ENCODE measurements at regions not wholly inside any gene's neighbourhood (a gene's known extent, or its start where the extent isn't known, plus 50 kb on each side); places are given as distances from the start of the nearest gene placed in this dataset.

GRCh38 chr10:130458509-130458908 lies 322.3 kb downstream of the GLRX3 start:
- H3K4me3 Mint-ChIP-seq: no peak overlapping the region
- peaks cover 2% of the 10 kb centered on the region for H3K27me3 Mint-ChIP-seq

GRCh38 chr10:130459011-130459410 lies 322.8 kb downstream of the GLRX3 start:
- no peaks in the 10 kb centered on the region for H3K9me3 Mint-ChIP-seq
- no peak overlapping the region for H3K4me3 Mint-ChIP-seq
- H3K27ac Mint-ChIP-seq: no peak overlapping the region
- peaks cover 2% of the 10 kb centered on the region for H3K27me3 Mint-ChIP-seq
- H3K36me3 Mint-ChIP-seq: no peaks in the 10 kb centered on the region
- H3K4me1 Mint-ChIP-seq: no peaks in the 10 kb centered on the region

More at GRCh38 chr10:130458509-130458908, 322.3 kb downstream of the GLRX3 start:
- Mint-ChIP-seq H3K4me1 (no peaks in the 10 kb centered on the region), H3K9me3 (no peaks in the 10 kb centered on the region), H3K27ac (no peak overlapping the region), H3K36me3 (no peaks in the 10 kb centered on the region)

- H3K27me3 Mint-ChIP-seq: peaks cover 2% of the 10 kb centered on the region
- no peaks in the 10 kb centered on the region for H3K9me3 Mint-ChIP-seq
- H3K4me3 Mint-ChIP-seq: no peak overlapping the region
- no peaks in the 10 kb centered on the region for H3K4me1 Mint-ChIP-seq
- H3K36me3 Mint-ChIP-seq: no peaks in the 10 kb centered on the region
- H3K27ac Mint-ChIP-seq: no peak overlapping the region
These were observed 323.8 kb downstream of the GLRX3 start for GRCh38 chr10:130459851-130460490.

DNA sequence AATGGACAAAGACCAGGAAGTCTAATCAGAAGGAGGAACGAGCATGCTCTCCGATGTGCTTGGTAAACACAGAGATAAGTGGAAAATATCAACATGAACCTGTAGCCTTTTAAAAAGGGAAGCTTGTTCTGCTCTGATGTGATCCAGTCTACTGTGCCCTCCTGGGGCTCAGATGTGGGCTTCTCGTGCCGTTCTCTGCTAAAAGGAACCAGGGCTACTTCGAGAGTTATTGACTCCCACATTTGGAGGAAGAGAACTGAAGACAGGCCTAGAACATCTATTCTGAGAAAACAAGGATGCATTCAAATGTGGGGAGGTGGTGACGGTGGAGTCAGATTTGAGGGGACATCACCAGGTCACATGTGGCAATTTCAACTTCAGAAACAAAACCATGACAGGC lies 325.4 kb downstream of the GLRX3 start:
- Mint-ChIP-seq H3K27me3 (no peaks in the 10 kb centered on the region), H3K4me3 (no peak overlapping the region), H3K27ac (no peak overlapping the region), H3K36me3 (no peaks in the 10 kb centered on the region), H3K9me3 (no peaks in the 10 kb centered on the region), H3K4me1 (no peaks in the 10 kb centered on the region)

DNA sequence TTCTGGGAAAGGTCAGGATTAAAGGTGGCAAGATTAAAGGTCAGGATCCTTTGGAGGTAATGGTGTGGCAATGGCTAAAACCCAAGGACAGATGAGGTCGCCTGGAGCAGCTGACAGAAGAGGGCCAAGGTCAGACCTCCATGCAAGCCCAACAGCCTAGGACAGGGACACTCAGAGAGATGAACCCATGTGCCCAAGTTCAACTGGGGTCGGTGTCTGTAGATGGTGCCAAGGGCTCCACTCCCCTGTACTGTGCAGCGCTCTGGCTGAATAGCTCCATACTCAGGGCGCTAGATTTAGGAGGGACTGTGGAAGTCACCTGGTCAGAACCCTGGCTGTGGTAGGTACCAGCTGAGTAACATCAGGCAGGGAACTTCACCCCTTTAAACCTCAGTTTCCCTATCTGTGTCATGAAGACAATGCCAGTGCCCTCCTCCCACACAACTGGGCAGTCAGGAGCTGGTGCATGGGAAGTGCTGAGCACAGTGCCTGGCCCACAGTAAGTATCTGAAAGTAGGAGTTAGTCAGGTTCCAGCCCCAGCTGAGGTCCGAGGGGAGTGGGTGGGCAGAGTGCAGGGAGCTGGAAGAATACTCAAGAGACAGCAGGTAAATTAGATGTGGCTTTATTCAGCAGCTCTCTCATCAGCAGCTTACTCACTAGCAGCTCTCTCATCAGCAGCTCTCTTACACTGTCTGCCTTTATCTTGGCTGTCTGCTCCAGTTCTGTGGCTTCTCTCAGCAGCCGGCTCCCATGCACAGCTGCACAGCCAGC lies 327.1 kb downstream of the GLRX3 start:
- Mint-ChIP-seq H3K36me3 (no peaks in the 10 kb centered on the region), H3K27me3 (no peaks in the 10 kb centered on the region), H3K9me3 (peaks cover 7% of the 10 kb centered on the region), H3K27ac (no peak overlapping the region), H3K4me1 (no peaks in the 10 kb centered on the region), H3K4me3 (no peak overlapping the region)

- no peaks in the 10 kb centered on the region for H3K27me3 Mint-ChIP-seq
- H3K4me3 Mint-ChIP-seq: no peak overlapping the region
- no peaks in the 10 kb centered on the region for H3K4me1 Mint-ChIP-seq
- no peak overlapping the region for H3K27ac Mint-ChIP-seq
- peaks cover 12% of the 10 kb centered on the region for H3K9me3 Mint-ChIP-seq
- H3K36me3 Mint-ChIP-seq: no peaks in the 10 kb centered on the region
These were observed 327.7 kb downstream of the GLRX3 start for GRCh38 chr10:130463876-130464364.

DNA sequence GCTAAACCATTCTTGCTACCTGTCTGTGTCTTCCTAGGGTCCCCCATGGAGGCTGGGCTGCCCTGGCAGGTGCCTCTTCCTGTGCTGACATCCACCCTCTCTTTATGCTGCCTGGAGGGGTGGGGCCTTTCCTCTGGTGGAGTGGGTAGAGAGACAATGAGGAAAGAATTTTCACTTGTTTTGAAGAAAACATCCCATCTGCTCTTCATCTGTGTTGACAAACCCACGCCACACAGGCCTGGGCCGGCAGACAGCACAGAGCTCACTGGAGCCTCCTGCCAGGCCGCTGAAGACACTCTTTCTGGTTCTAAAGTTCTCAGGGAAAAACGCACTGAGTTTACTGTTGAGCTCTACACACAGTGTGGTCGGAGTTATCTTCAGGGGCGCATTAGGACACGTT lies 328.2 kb downstream of the GLRX3 start:
- Mint-ChIP-seq H3K36me3 (no peaks in the 10 kb centered on the region), H3K9me3 (peaks cover 12% of the 10 kb centered on the region), H3K27ac (no peak overlapping the region), H3K4me3 (no peak overlapping the region), H3K27me3 (no peaks in the 10 kb centered on the region), H3K4me1 (no peaks in the 10 kb centered on the region)

GRCh38 chr10:130466271-130466997 lies 330.2 kb downstream of the GLRX3 start:
- H3K4me3 Mint-ChIP-seq: no peak overlapping the region
- H3K9me3 Mint-ChIP-seq: peaks cover 12% of the 10 kb centered on the region
- H3K27ac Mint-ChIP-seq: no peak overlapping the region

GRCh38 chr10:130470286-130470685 lies 334.1 kb downstream of the GLRX3 start:
- no peaks in the 10 kb centered on the region for H3K27me3 Mint-ChIP-seq
- H3K4me1 Mint-ChIP-seq: no peaks in the 10 kb centered on the region
- no peaks in the 10 kb centered on the region for H3K36me3 Mint-ChIP-seq
- H3K9me3 Mint-ChIP-seq: peaks cover 12% of the 10 kb centered on the region
- H3K27ac Mint-ChIP-seq: no peak overlapping the region
- H3K4me3 Mint-ChIP-seq: no peak overlapping the region

More at GRCh38 chr10:130466271-130466997, 330.2 kb downstream of the GLRX3 start:
- Mint-ChIP-seq H3K4me1 (no peaks in the 10 kb centered on the region), H3K27me3 (no peaks in the 10 kb centered on the region), H3K36me3 (no peaks in the 10 kb centered on the region)

GRCh38 chr10:130470973-130471372 lies 334.8 kb downstream of the GLRX3 start:
- H3K36me3 Mint-ChIP-seq: no peaks in the 10 kb centered on the region
- H3K4me1 Mint-ChIP-seq: no peaks in the 10 kb centered on the region
- peaks cover 12% of the 10 kb centered on the region for H3K9me3 Mint-ChIP-seq
- H3K27me3 Mint-ChIP-seq: no peaks in the 10 kb centered on the region
- H3K27ac Mint-ChIP-seq: no peak overlapping the region
- no peak overlapping the region for H3K4me3 Mint-ChIP-seq

GRCh38 chr10:130471486-130471885 lies 335.3 kb downstream of the GLRX3 start:
- Mint-ChIP-seq H3K27ac (no peak overlapping the region), H3K36me3 (no peaks in the 10 kb centered on the region), H3K4me1 (no peaks in the 10 kb centered on the region), H3K4me3 (no peak overlapping the region), H3K27me3 (no peaks in the 10 kb centered on the region), H3K9me3 (peaks cover 12% of the 10 kb centered on the region)

DNA sequence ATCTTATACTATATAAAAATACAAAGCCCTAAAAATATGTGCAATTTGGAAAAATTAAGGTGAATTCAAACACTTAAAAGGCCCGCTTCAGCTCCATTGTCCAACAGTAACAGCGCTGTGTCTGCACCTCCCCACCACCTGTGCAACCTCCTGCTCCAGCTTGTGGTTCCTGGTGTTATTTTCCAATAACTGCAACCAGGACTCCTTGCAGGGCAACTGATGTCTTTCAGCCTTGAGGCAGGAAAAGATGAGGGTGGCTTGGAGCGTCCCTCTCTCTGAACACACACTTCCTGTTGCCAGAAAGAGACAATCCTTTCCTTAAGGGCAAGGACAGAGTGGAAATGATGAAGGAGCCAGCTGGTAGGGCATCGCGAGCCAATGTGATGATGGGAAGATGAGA lies 336.0 kb downstream of the GLRX3 start:
- no peaks in the 10 kb centered on the region for H3K4me1 Mint-ChIP-seq
- H3K27me3 Mint-ChIP-seq: no peaks in the 10 kb centered on the region
- H3K4me3 Mint-ChIP-seq: no peak overlapping the region
- H3K27ac Mint-ChIP-seq: no peak overlapping the region
- H3K9me3 Mint-ChIP-seq: peaks cover 12% of the 10 kb centered on the region
- no peaks in the 10 kb centered on the region for H3K36me3 Mint-ChIP-seq

DNA sequence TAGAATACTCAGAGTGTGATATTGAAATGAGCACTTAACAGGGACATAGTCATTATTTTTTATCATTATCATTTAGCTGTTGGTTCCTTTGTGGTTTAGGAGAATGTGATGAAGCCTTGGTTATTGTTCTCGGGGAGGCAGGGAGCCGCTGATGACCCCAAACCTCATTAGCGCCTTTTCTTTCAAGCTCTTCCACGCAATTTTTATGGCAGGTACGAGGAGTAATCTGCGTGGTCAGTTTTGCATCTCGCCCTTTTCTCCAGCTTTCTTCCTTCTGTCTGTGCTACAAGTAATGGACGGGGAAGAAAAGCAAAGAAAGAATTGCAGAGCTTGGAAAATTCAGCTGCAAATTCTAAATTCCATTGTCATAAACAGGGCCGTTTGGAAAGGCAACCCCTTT lies 338.4 kb downstream of the GLRX3 start:
- H3K4me1 Mint-ChIP-seq: no peaks in the 10 kb centered on the region
- H3K4me3 Mint-ChIP-seq: no peak overlapping the region

DNA sequence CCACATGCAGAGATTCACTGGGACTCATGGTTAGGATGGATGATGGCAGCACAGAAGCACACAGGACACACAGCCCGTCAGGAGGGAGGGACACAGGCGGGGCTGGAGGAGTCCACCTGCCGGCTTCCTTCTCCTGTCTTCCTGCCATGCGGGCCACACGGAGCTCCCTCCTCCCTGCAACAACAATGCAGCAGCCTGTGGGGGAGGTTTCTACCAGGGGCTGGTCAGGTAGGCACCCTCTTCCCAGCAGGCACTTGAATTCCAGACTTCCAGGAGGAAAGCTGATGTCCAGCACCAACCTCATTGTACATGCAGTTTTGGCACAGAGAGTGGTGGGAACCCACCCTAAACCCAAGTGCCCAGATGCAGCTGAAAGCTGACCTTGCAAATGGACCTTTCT lies 341.2 kb downstream of the GLRX3 start:
- Mint-ChIP-seq H3K9me3 (no peaks in the 10 kb centered on the region), H3K36me3 (no peaks in the 10 kb centered on the region), H3K4me1 (no peaks in the 10 kb centered on the region), H3K27ac (no peak overlapping the region), H3K27me3 (no peaks in the 10 kb centered on the region), H3K4me3 (no peak overlapping the region)

More for the DNA sequence above, 338.4 kb downstream of the GLRX3 start:
- Mint-ChIP-seq H3K36me3 (no peaks in the 10 kb centered on the region), H3K9me3 (no peaks in the 10 kb centered on the region), H3K27me3 (no peaks in the 10 kb centered on the region), H3K27ac (no peak overlapping the region)

DNA sequence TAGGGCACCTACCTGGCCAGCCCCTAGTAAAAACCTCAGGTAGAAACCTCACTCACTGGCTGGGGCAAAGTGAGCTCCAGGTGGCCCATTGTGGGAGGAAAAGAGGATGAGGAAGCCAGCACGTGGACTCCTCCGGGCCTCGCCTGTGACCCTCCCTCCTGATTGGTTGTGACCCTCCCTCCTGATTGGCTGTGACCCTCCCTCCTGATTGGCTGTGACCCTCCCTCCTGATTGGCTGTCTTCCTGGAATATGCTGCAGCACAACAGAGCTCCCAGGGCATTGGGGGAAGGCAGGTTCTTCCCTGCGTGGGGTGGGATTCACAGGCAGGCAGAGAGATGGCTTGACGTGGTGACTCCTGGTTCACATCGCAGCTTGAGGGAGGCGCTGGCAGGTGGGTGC lies 343.0 kb downstream of the GLRX3 start:
- H3K27me3 Mint-ChIP-seq: no peaks in the 10 kb centered on the region
- H3K4me1 Mint-ChIP-seq: no peaks in the 10 kb centered on the region
- H3K36me3 Mint-ChIP-seq: no peaks in the 10 kb centered on the region
- H3K4me3 Mint-ChIP-seq: no peak overlapping the region
- no peak overlapping the region for H3K27ac Mint-ChIP-seq
- no peaks in the 10 kb centered on the region for H3K9me3 Mint-ChIP-seq

GRCh38 chr10:130479926-130480325 lies 343.7 kb downstream of the GLRX3 start:
- no peaks in the 10 kb centered on the region for H3K9me3 Mint-ChIP-seq
- H3K27me3 Mint-ChIP-seq: no peaks in the 10 kb centered on the region
- H3K4me1 Mint-ChIP-seq: no peaks in the 10 kb centered on the region
- H3K4me3 Mint-ChIP-seq: no peak overlapping the region
- no peak overlapping the region for H3K27ac Mint-ChIP-seq
- no peaks in the 10 kb centered on the region for H3K36me3 Mint-ChIP-seq

Data from activated naive CD4-positive, alpha-beta T cell treated with anti-CD3 and anti-CD28 coated beads, Interleukin-2, amount 50 U/mL, for 24 hours (primary cell).